Stomach smooth muscle (tissue), 2 donors: ENCODE measurements at regions not wholly inside any gene's neighbourhood (a gene's known extent, or its start where the extent isn't known, plus 50 kb on each side); places are given as distances from the start of the nearest gene placed in this dataset.
"Not testable (repeated sequence)": the region's sequence is repeated elsewhere in the genome, so short reads cannot be mapped to it uniquely, and the experiment has no call there.

Experiments
- H3K27ac ChIP-seq: one replicate; pipeline ENCODE4 v1.7.0; 2013; ENCODE audit warnings: mild to moderate bottlenecking, low read length, inconsistent platforms
- H3K27me3 ChIP-seq, 2 donors: one replicate each; pipeline ENCODE4 v1.7.0; 2013; ENCODE audit warnings: low read length in 2 of 2; ENCODE audit not compliant: insufficient read depth in 2 of 2, control insufficient read depth in 1 of 2
- H3K36me3 ChIP-seq, 2 donors: one replicate each; pipeline ENCODE4 v1.7.0; 2013; ENCODE audit warnings: low read length in 2 of 2; ENCODE audit not compliant: control insufficient read depth in 2 of 2, insufficient read depth in 2 of 2
- H3K4me1 ChIP-seq: one replicate; pipeline ENCODE4 v1.7.0; 2013; ENCODE audit warnings: low read length; ENCODE audit not compliant: control insufficient read depth, insufficient read depth
- H3K4me3 ChIP-seq, 2 donors: one replicate each; pipeline ENCODE4 v1.7.0; 2013; ENCODE audit warnings: low read length in 2 of 2
- H3K9ac ChIP-seq, 2 donors: one replicate each; pipeline ENCODE4 v1.7.0; 2013; ENCODE audit warnings: low read length in 2 of 2, mild to moderate bottlenecking in 1 of 2
- H3K9me3 ChIP-seq, 2 donors: one replicate each; pipeline ENCODE4 v1.7.0; 2013; ENCODE audit warnings: low read length in 2 of 2; ENCODE audit not compliant: control insufficient read depth in 2 of 2
- donor health status: healthy.
- donor health status: Pancreatic carcinoma.

DNA sequence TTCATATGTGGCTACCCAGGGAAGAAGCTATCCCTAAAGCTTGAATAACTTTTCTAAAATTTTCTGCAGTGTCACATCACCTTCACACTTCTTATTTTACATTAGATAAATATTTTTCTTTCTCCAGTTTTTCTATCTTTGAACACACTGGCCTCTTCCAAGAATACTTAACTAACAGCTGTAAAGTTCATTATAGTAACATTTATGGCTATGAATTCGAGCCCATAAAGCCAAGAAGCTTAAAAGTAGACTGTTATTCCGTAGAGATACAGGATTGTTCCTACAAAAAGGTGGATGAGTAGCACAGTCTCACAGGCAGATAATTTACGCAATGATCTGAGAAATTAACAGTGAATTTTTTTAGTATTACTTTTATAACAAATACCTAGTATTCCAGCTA, 55.7 kb upstream of the BMP5 start:
- Histone ChIP-seq H3K4me1 (no peaks in the 10 kb centered on the region), H3K4me3 (no peak overlapping the region), H3K27ac (no peak overlapping the region), H3K27me3 (no peaks in the 10 kb centered on the region), H3K9ac (no peak overlapping the region), H3K9me3 (no peaks in the 10 kb centered on the region), H3K36me3 (no peaks in the 10 kb centered on the region)

DNA sequence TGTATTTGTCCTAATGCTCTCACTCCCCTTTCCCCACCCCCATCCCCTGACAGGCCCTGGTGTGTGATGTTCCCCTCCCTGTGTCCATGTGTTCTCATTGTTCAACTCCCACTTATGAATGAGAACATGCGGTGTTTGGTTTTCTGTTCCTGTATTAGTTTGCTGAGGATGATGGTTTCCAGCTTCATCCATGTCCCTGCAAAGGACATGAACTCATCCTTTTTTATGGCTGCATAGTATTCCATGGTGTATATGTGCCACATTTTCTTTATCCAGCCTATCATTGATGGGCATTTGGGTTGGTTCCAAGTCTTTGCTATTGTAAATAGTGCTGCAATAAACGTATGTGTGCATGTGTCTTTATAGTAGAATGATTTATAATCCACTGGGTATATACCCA, 52.3 kb upstream of the BMP5 start:
- H3K4me1 ChIP-seq, H3K9ac ChIP-seq, H3K9me3 ChIP-seq, H3K4me3 ChIP-seq, H3K27me3 ChIP-seq, H3K36me3 ChIP-seq, H3K27ac ChIP-seq: not testable (repeated sequence)

DNA sequence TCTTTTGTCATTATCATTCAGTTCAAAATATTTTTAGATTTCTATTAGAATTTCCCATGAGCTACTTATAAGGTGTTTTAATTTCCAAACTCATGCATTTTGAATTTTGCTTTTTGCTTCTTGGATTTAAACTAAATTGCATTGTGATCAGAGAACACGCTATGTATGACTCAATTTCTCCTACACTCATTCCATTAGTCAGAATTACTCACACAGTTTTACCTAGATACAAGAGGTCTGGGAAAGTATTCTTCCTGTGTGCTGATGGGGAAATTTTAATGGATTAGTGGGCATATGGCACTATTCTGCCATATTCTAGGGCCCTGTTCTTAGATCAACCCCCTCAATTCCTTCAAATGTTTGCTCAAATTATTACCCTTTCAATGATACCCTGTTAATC, 49.9 kb upstream of the BMP5 start:
- H3K27ac ChIP-seq = no peak overlapping the region
- no peak overlapping the region for H3K4me3 ChIP-seq
- no peaks in the 10 kb centered on the region for H3K9me3 ChIP-seq
- H3K36me3 ChIP-seq = no peaks in the 10 kb centered on the region
- H3K27me3 ChIP-seq = no peaks in the 10 kb centered on the region
- no peaks in the 10 kb centered on the region for H3K4me1 ChIP-seq
- H3K9ac ChIP-seq = no peak overlapping the region
